Neural crest cell (in vitro differentiated cells): ENCODE measurements at regions not wholly inside any gene's neighbourhood (a gene's known extent, or its start where the extent isn't known, plus 50 kb on each side); places are given as distances from the start of the nearest gene placed in this dataset.

Source experiments
- DNase-seq: peaks from one replicate; pipeline ENCODE4 v3.0.0; 2021; ENCODE audit warnings: low read depth, mixed read lengths, low spot score
- H3K27ac Mint-ChIP-seq: one replicate; pipeline ENCODE4 v1.8.0; 2021; ENCODE audit warnings: mild to moderate bottlenecking, mixed read lengths; ENCODE audit not compliant: unreplicated experiment
- H3K27me3 Mint-ChIP-seq: 2 replicates; pipeline ENCODE4 v1.8.0; 2021; ENCODE audit warnings: low read depth, mild to moderate bottlenecking, mixed read lengths
- H3K36me3 Mint-ChIP-seq: 2 replicates; pipeline ENCODE4 v1.8.0; 2021; ENCODE audit warnings: low read depth, mild to moderate bottlenecking, mixed read lengths
- H3K4me1 Mint-ChIP-seq: 2 replicates; pipeline ENCODE4 v1.8.0; 2021; ENCODE audit warnings: mixed read lengths
- H3K4me3 Mint-ChIP-seq: one replicate; pipeline ENCODE4 v1.8.0; 2021; ENCODE audit warnings: mild to moderate bottlenecking, mixed read lengths
- H3K9me3 Mint-ChIP-seq: 2 replicates; pipeline ENCODE4 v1.8.0; 2021; ENCODE audit warnings: mixed read lengths
- CTCF ChIP-seq: fragments of 200-600 bp; sonication (generic); conservative IDR thresholded peaks from 2 replicates; pipeline ENCODE4 v1.5.0; 2021; ENCODE audit warnings: antibody characterized with exemption, mild to moderate bottlenecking

GRCh38 chr17:53387745-53388144 lies 435.0 kb upstream of the KIF2B start:
- Mint-ChIP-seq H3K4me3 (no peak overlapping the region), H3K27me3 (no peaks in the 10 kb centered on the region), H3K36me3 (no peaks in the 10 kb centered on the region), H3K4me1 (no peaks in the 10 kb centered on the region), H3K27ac (no peak overlapping the region), H3K9me3 (no peaks in the 10 kb centered on the region)
- DNase-seq = no peak
- TF ChIP-seq CTCF = no peak

GRCh38 chr17:53353919-53354351 lies 468.8 kb upstream of the KIF2B start:
- H3K4me1 Mint-ChIP-seq = no peaks in the 10 kb centered on the region
- no peak overlapping the region for H3K27ac Mint-ChIP-seq
- no peak overlapping the region for H3K4me3 Mint-ChIP-seq
- no peak for TF ChIP-seq CTCF
- H3K27me3 Mint-ChIP-seq = no peaks in the 10 kb centered on the region
- peaks cover 5% of the 10 kb centered on the region for H3K9me3 Mint-ChIP-seq
- no peaks in the 10 kb centered on the region for H3K36me3 Mint-ChIP-seq
- DNase-seq = no peak

GRCh38 chr17:53344778-53345177 lies 477.9 kb upstream of the KIF2B start:
- TF ChIP-seq CTCF = no peak
- no peaks in the 10 kb centered on the region for H3K27me3 Mint-ChIP-seq

GRCh38 chr17:53336281-53336680 lies 486.4 kb upstream of the KIF2B start:
- H3K4me1 Mint-ChIP-seq = no peaks in the 10 kb centered on the region
- H3K4me3 Mint-ChIP-seq = no peak overlapping the region
- H3K36me3 Mint-ChIP-seq = no peaks in the 10 kb centered on the region
- H3K9me3 Mint-ChIP-seq = peaks cover 6% of the 10 kb centered on the region
- no peak for DNase-seq
- TF ChIP-seq CTCF = no peak
- no peak overlapping the region for H3K27ac Mint-ChIP-seq
- H3K27me3 Mint-ChIP-seq = no peaks in the 10 kb centered on the region

More at GRCh38 chr17:53344778-53345177, 477.9 kb upstream of the KIF2B start:
- peaks cover 2% of the 10 kb centered on the region for H3K9me3 Mint-ChIP-seq
- no peaks in the 10 kb centered on the region for H3K4me1 Mint-ChIP-seq
- no peak overlapping the region for H3K27ac Mint-ChIP-seq
- H3K4me3 Mint-ChIP-seq = no peak overlapping the region
- no peaks in the 10 kb centered on the region for H3K36me3 Mint-ChIP-seq
- no peak for DNase-seq

GRCh38 chr17:53335443-53335842 lies 487.3 kb upstream of the KIF2B start:
- Mint-ChIP-seq H3K27me3 (no peaks in the 10 kb centered on the region), H3K9me3 (peaks cover 6% of the 10 kb centered on the region), H3K4me1 (no peaks in the 10 kb centered on the region), H3K27ac (no peak overlapping the region), H3K4me3 (no peak overlapping the region), H3K36me3 (no peaks in the 10 kb centered on the region)
- DNase-seq = no peak
- no peak for TF ChIP-seq CTCF

- peaks cover 5% of the 10 kb centered on the region for H3K9me3 Mint-ChIP-seq
- H3K4me3 Mint-ChIP-seq = no peak overlapping the region
- DNase-seq = no peak
- H3K36me3 Mint-ChIP-seq = no peaks in the 10 kb centered on the region
- TF ChIP-seq CTCF = no peak
- H3K27me3 Mint-ChIP-seq = no peaks in the 10 kb centered on the region
- H3K4me1 Mint-ChIP-seq = peaks cover 6% of the 10 kb centered on the region
- no peak overlapping the region for H3K27ac Mint-ChIP-seq
These were observed 492.0 kb upstream of the KIF2B start for GRCh38 chr17:53330756-53331155.
